Glutamatergic neuron (in vitro differentiated cells): ENCODE measurements at regions not wholly inside any gene's neighbourhood (a gene's known extent, or its start where the extent isn't known, plus 50 kb on each side); places are given as distances from the start of the nearest gene placed in this dataset.

ENCODE experiments used
- DNase-seq: peaks from one replicate; pipeline ENCODE4 v3.0.0; 2022
- H3K27ac Mint-ChIP-seq: one replicate; pipeline ENCODE4 v1.8.0; 2020; ENCODE audit warnings: mild to moderate bottlenecking, mixed read lengths, inconsistent platforms; ENCODE audit not compliant: unreplicated experiment
- H3K27me3 Mint-ChIP-seq: one replicate; pipeline ENCODE4 v1.8.0; 2020; ENCODE audit warnings: mild to moderate bottlenecking, moderate library complexity, mixed read lengths, inconsistent platforms; ENCODE audit not compliant: unreplicated experiment
- H3K36me3 Mint-ChIP-seq: one replicate; pipeline ENCODE4 v1.8.0; 2020; ENCODE audit warnings: mild to moderate bottlenecking, mixed read lengths, inconsistent platforms; ENCODE audit not compliant: unreplicated experiment
- H3K4me1 Mint-ChIP-seq: one replicate; pipeline ENCODE4 v1.8.0; 2020; ENCODE audit warnings: mild to moderate bottlenecking, low read depth, mixed read lengths, inconsistent platforms; ENCODE audit not compliant: unreplicated experiment
- H3K4me3 Mint-ChIP-seq: one replicate; pipeline ENCODE4 v1.8.0; 2020; ENCODE audit warnings: mild to moderate bottlenecking, mixed read lengths, inconsistent platforms; ENCODE audit not compliant: unreplicated experiment
- H3K9me3 Mint-ChIP-seq: one replicate; pipeline ENCODE4 v1.8.0; 2020; ENCODE audit warnings: mild to moderate bottlenecking, moderate library complexity, mixed read lengths, inconsistent platforms; ENCODE audit not compliant: unreplicated experiment
- CTCF ChIP-seq: fragments of 200-600 bp; sonication (generic); IDR thresholded peaks from one replicate; pipeline ENCODE4 v1.5.0; 2021; ENCODE audit not compliant: partially characterized antibody, unreplicated experiment

GRCh38 chr2:181362561-181362960, 94.6 kb upstream of the ITGA4 start:
- H3K9me3 Mint-ChIP-seq = no peaks in the 10 kb centered on the region
- H3K4me1 Mint-ChIP-seq = no peaks in the 10 kb centered on the region
- TF ChIP-seq CTCF = no peak
- no peaks in the 10 kb centered on the region for H3K36me3 Mint-ChIP-seq
- no peak for DNase-seq
- peaks cover 2% of the 10 kb centered on the region for H3K27me3 Mint-ChIP-seq
- no peak overlapping the region for H3K4me3 Mint-ChIP-seq
- H3K27ac Mint-ChIP-seq = no peak overlapping the region

- Mint-ChIP-seq H3K36me3 (no peaks in the 10 kb centered on the region), H3K27me3 (peaks cover 2% of the 10 kb centered on the region), H3K4me1 (no peaks in the 10 kb centered on the region), H3K27ac (no peak overlapping the region), H3K4me3 (no peak overlapping the region), H3K9me3 (peaks cover 1% of the 10 kb centered on the region)
- DNase-seq = no peak
- no peak for TF ChIP-seq CTCF
Measured at GRCh38 chr2:181363164-181363563, 94.0 kb upstream of the ITGA4 start.

- Mint-ChIP-seq H3K4me1 (no peaks in the 10 kb centered on the region), H3K4me3 (no peak overlapping the region), H3K36me3 (no peaks in the 10 kb centered on the region), H3K9me3 (peaks cover 1% of the 10 kb centered on the region), H3K27me3 (peaks cover 3% of the 10 kb centered on the region), H3K27ac (no peak overlapping the region)
- TF ChIP-seq CTCF = no peak
- no peak for DNase-seq
Measured at GRCh38 chr2:181364492-181365170, 92.6 kb upstream of the ITGA4 start.

GRCh38 chr2:181366675-181367175, 90.5 kb upstream of the ITGA4 start:
- H3K4me1 Mint-ChIP-seq = no peaks in the 10 kb centered on the region
- H3K36me3 Mint-ChIP-seq = no peaks in the 10 kb centered on the region
- peaks cover 1% of the 10 kb centered on the region for H3K9me3 Mint-ChIP-seq
- H3K27me3 Mint-ChIP-seq = peaks cover 3% of the 10 kb centered on the region
- H3K27ac Mint-ChIP-seq = no peak overlapping the region
- no peak overlapping the region for H3K4me3 Mint-ChIP-seq
- TF ChIP-seq CTCF = no peak
- DNase-seq = no peak

- Mint-ChIP-seq H3K36me3 (no peaks in the 10 kb centered on the region), H3K9me3 (peaks cover 1% of the 10 kb centered on the region), H3K27ac (no peak overlapping the region), H3K4me1 (no peaks in the 10 kb centered on the region), H3K27me3 (peaks cover 3% of the 10 kb centered on the region), H3K4me3 (no peak overlapping the region)
- DNase-seq = no peak
- TF ChIP-seq CTCF = no peak
Measured at GRCh38 chr2:181367411-181367810, 89.8 kb upstream of the ITGA4 start.
